Smooth muscle cell (in vitro differentiated cells): ENCODE measurements at regions not wholly inside any gene's neighbourhood (a gene's known extent, or its start where the extent isn't known, plus 50 kb on each side); places are given as distances from the start of the nearest gene placed in this dataset.

Experiments used
- DNase-seq: peaks from one replicate; lab custom pipeline; 2025; ENCODE audit not compliant: unreplicated experiment; lab: John Stamatoyannopoulos, UW
- H2AFZ ChIP-seq: fragments of 200-600 bp; sonication (generic); 2 replicates; pipeline ENCODE4 v1.6.0; 2016; ENCODE audit warnings: antibody characterized with exemption, low read depth, mild to moderate bottlenecking
- H3F3A ChIP-seq: fragments of 200-600 bp; sonication (generic); 2 replicates; pipeline ENCODE4 v1.6.0; 2017; ENCODE audit warnings: antibody characterized with exemption, low read depth
- H3K27ac ChIP-seq: fragments of 200-600 bp; sonication (generic); 2 replicates; pipeline ENCODE4 v1.5.1; 2016; ENCODE audit warnings: low read depth, mild to moderate bottlenecking
- H3K27me3 ChIP-seq: fragments of 200-600 bp; sonication (generic); 2 replicates; pipeline ENCODE4 v1.6.1; 2016; ENCODE audit warnings: low read depth, mild to moderate bottlenecking
- H3K36me3 ChIP-seq: fragments of 200-600 bp; sonication (generic); 2 replicates; pipeline ENCODE4 v1.5.1; 2016; ENCODE audit warnings: low read depth
- H3K4me1 ChIP-seq: fragments of 200-600 bp; sonication (generic); 2 replicates; pipeline ENCODE4 v1.5.1; 2016; ENCODE audit warnings: low read depth
- H3K4me2 ChIP-seq: fragments of 200-600 bp; sonication (generic); 2 replicates; pipeline ENCODE4 v1.6.0; 2016; ENCODE audit warnings: mild to moderate bottlenecking
- H3K4me3 ChIP-seq: fragments of 200-600 bp; sonication (generic); 2 replicates; pipeline ENCODE4 v1.5.1; 2016; ENCODE audit warnings: mild to moderate bottlenecking
- H3K79me2 ChIP-seq: fragments of 200-600 bp; sonication (generic); 2 replicates; pipeline ENCODE4 v1.6.0; 2016; ENCODE audit warnings: low read depth, mild to moderate bottlenecking
- H3K9ac ChIP-seq: fragments of 200-600 bp; sonication (generic); 2 replicates; pipeline ENCODE4 v1.6.0; 2016; ENCODE audit warnings: low read depth
- H3K9me3 ChIP-seq: fragments of 200-600 bp; sonication (generic); replicated peaks from 2 replicates; pipeline ENCODE4 v1.5.1; 2016; ENCODE audit warnings: low read depth
- H4K20me1 ChIP-seq: fragments of 200-600 bp; sonication (generic); 2 replicates; pipeline ENCODE4 v1.6.0; 2016; ENCODE audit warnings: low read depth
- WGBS: methylation state at CpG from one replicate; pipeline ENCODE4 v1.1.7; 2016; ENCODE audit warnings: low lambda C conversion rate; 5-methylcytosine and 5-hydroxymethylcytosine counted together
- TF ChIP-seq, protein P1 (sequence below): fragments of 200-600 bp; sonication (generic); IDR thresholded peaks from 2 replicates; pipeline ENCODE4 v1.5.1; 2017; ENCODE audit warnings: borderline replicate concordance, mild to moderate bottlenecking, antibody characterized with exemption; ENCODE audit not compliant: insufficient read depth, poor library complexity, severe bottlenecking

DNA sequence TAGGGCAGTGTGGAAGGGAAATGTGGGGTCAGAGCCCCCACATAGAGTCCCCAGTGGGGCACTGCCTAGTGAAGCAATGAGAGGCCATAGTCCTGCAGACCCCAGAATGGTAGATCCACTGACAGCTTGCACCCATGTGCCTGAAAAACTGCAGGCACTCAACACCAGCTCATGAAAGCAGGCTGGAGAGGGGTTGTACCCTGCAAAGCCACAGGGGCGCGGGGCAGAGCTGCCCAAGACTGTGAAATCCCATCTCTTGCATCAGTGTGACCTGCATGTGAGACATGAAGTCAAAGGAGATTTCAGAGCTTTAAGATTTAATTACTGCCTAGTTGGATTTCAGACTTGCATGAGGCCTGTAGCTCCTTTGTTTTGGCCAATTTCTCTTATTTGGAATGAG is 224.0 kb downstream of the TXNL1 start:
- H3K27ac ChIP-seq, result no peak overlapping the region
- H3K4me2 ChIP-seq, result no peak overlapping the region
- H4K20me1 ChIP-seq, result no peaks in the 10 kb centered on the region
- H3K4me1 ChIP-seq, result no peaks in the 10 kb centered on the region
- H3F3A ChIP-seq, result no peaks in the 10 kb centered on the region
- 72% methylated on average over 2 of the region's 2 CpGs for WGBS
- H2AFZ ChIP-seq, result no peak overlapping the region
- TF ChIP-seq, protein P1, sequence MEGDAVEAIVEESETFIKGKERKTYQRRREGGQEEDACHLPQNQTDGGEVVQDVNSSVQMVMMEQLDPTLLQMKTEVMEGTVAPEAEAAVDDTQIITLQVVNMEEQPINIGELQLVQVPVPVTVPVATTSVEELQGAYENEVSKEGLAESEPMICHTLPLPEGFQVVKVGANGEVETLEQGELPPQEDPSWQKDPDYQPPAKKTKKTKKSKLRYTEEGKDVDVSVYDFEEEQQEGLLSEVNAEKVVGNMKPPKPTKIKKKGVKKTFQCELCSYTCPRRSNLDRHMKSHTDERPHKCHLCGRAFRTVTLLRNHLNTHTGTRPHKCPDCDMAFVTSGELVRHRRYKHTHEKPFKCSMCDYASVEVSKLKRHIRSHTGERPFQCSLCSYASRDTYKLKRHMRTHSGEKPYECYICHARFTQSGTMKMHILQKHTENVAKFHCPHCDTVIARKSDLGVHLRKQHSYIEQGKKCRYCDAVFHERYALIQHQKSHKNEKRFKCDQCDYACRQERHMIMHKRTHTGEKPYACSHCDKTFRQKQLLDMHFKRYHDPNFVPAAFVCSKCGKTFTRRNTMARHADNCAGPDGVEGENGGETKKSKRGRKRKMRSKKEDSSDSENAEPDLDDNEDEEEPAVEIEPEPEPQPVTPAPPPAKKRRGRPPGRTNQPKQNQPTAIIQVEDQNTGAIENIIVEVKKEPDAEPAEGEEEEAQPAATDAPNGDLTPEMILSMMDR, result no peak
- no peak overlapping the region for H3K9ac ChIP-seq
- no peaks in the 10 kb centered on the region for H3K27me3 ChIP-seq
- DNase-seq, result no peak
- no peaks in the 10 kb centered on the region for H3K9me3 ChIP-seq
- H3K79me2 ChIP-seq, result no peaks in the 10 kb centered on the region
- no peaks in the 10 kb centered on the region for H3K36me3 ChIP-seq
- no peak overlapping the region for H3K4me3 ChIP-seq

- H3K4me2 ChIP-seq, result no peak overlapping the region
- TF ChIP-seq, protein P1, result no peak
- no peak overlapping the region for H2AFZ ChIP-seq
- H3K79me2 ChIP-seq, result no peaks in the 10 kb centered on the region
- no peak overlapping the region for H3K27ac ChIP-seq
- no peak for DNase-seq
- H3K9me3 ChIP-seq, result no peaks in the 10 kb centered on the region
- no peaks in the 10 kb centered on the region for H3K36me3 ChIP-seq
- H3F3A ChIP-seq, result no peaks in the 10 kb centered on the region
- no peak overlapping the region for H3K4me3 ChIP-seq
- no peaks in the 10 kb centered on the region for H4K20me1 ChIP-seq
- WGBS, result 73% methylated on average over 3 of the region's 3 CpGs
- H3K9ac ChIP-seq, result no peak overlapping the region
- no peaks in the 10 kb centered on the region for H3K27me3 ChIP-seq
- no peaks in the 10 kb centered on the region for H3K4me1 ChIP-seq
These were observed 224.5 kb downstream of the TXNL1 start for GRCh38 chr18:56413862-56414261.

- 100% methylated on average over 1 of the region's 1 CpG for WGBS
- H3K27me3 ChIP-seq, result no peaks in the 10 kb centered on the region
- no peak overlapping the region for H3K9ac ChIP-seq
These were observed 225.4 kb downstream of the TXNL1 start for GRCh38 chr18:56412951-56413350.

DNA sequence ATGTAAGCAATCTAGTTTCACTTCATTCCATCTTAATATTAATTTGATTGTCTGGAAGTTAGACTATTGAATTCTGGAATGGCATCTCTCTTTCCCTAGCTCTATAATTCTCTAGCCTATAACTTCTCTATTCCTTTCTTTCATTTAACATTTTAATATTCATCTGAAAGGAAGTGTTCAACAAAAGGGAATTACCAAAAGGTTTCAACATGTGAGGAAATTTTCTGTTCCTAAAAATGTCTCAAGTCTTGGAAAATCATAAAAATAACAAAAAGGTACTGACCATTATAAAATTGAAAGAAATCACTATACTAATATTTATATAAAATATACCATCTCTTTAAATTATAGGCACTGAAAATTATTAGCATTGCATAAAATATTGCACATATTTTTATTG is 228.7 kb downstream of the TXNL1 start:
- TF ChIP-seq, protein P1, result no peak

More at GRCh38 chr18:56412951-56413350, 225.4 kb downstream of the TXNL1 start:
- TF ChIP-seq, protein P1, result no peak
- H3K4me3 ChIP-seq, result no peak overlapping the region
- no peaks in the 10 kb centered on the region for H3K9me3 ChIP-seq
- H3F3A ChIP-seq, result no peaks in the 10 kb centered on the region
- no peak for DNase-seq
- H4K20me1 ChIP-seq, result no peaks in the 10 kb centered on the region
- H3K27ac ChIP-seq, result no peak overlapping the region
- no peak overlapping the region for H2AFZ ChIP-seq
- H3K4me1 ChIP-seq, result no peaks in the 10 kb centered on the region
- H3K4me2 ChIP-seq, result no peak overlapping the region
- no peaks in the 10 kb centered on the region for H3K36me3 ChIP-seq
- no peaks in the 10 kb centered on the region for H3K79me2 ChIP-seq

More for the DNA sequence above, 228.7 kb downstream of the TXNL1 start:
- H3K4me3 ChIP-seq, result no peak overlapping the region
- H3K36me3 ChIP-seq, result no peaks in the 10 kb centered on the region
- no peaks in the 10 kb centered on the region for H3K79me2 ChIP-seq
- no peak for DNase-seq
- no peaks in the 10 kb centered on the region for H3K4me1 ChIP-seq
- H3K9me3 ChIP-seq, result no peaks in the 10 kb centered on the region
- H3K27ac ChIP-seq, result no peak overlapping the region
- H3F3A ChIP-seq, result no peaks in the 10 kb centered on the region
- no peak overlapping the region for H2AFZ ChIP-seq
- H3K4me2 ChIP-seq, result no peak overlapping the region
- H4K20me1 ChIP-seq, result no peaks in the 10 kb centered on the region
- H3K9ac ChIP-seq, result no peak overlapping the region
- no peaks in the 10 kb centered on the region for H3K27me3 ChIP-seq
